H9 (cell line): ENCODE measurements at regions not wholly inside any gene's neighbourhood (a gene's known extent, or its start where the extent isn't known, plus 50 kb on each side); places are given as distances from the start of the nearest gene placed in this dataset.

Source experiments
- DNase-seq: peaks from one replicate; pipeline ENCODE4 v3.0.0-alpha.2; 2017
- H2AFZ ChIP-seq: one replicate; pipeline ENCODE4 v1.6.1; 2013; ENCODE audit warnings: mild to moderate bottlenecking, low read length, control low read depth, moderate library complexity
- H2AK5ac ChIP-seq: 2 replicates; pipeline ENCODE4 v1.6.1; 2013; ENCODE audit warnings: low read length, control low read depth, mixed read lengths; ENCODE audit not compliant: insufficient read length
- H2BK120ac ChIP-seq: one replicate; pipeline ENCODE4 v1.6.1; 2013; ENCODE audit warnings: low read depth, mild to moderate bottlenecking, low read length, control low read depth, inconsistent platforms; ENCODE audit not compliant: poor library complexity, severe bottlenecking
- H2BK12ac ChIP-seq: 2 replicates; pipeline ENCODE4 v1.6.1; 2013; ENCODE audit warnings: low read length, control low read depth, mixed read lengths, low read depth; ENCODE audit not compliant: insufficient read length
- H2BK15ac ChIP-seq: 2 replicates; pipeline ENCODE4 v1.6.1; 2013; ENCODE audit warnings: low read depth, low read length, control low read depth
- H2BK20ac ChIP-seq: one replicate; pipeline ENCODE4 v1.6.1; 2013; ENCODE audit warnings: low read depth, mild to moderate bottlenecking, low read length, control low read depth, inconsistent platforms; ENCODE audit not compliant: poor library complexity, severe bottlenecking
- H2BK5ac ChIP-seq: 2 replicates; pipeline ENCODE4 v1.6.1; 2013; ENCODE audit warnings: low read length, control low read depth, mixed read lengths; ENCODE audit not compliant: insufficient read length
- H3K14ac ChIP-seq: 2 replicates; pipeline ENCODE4 v1.6.1; 2013; ENCODE audit warnings: low read length, control low read depth; ENCODE audit not compliant: insufficient read depth
- H3K18ac ChIP-seq: 2 replicates; pipeline ENCODE4 v1.6.1; 2013; ENCODE audit warnings: low read depth, mild to moderate bottlenecking, mixed read lengths, low read length, control low read depth; ENCODE audit not compliant: insufficient read length
- H3K23ac ChIP-seq: 2 replicates; pipeline ENCODE4 v1.6.1; 2013; ENCODE audit warnings: low read length, control low read depth, mixed read lengths, low read depth; ENCODE audit not compliant: insufficient read length
- H3K23me2 ChIP-seq: 2 replicates; pipeline ENCODE4 v1.6.1; 2013; ENCODE audit warnings: low read depth, mild to moderate bottlenecking, mixed read lengths, low read length, control low read depth; ENCODE audit not compliant: insufficient read length, poor library complexity, severe bottlenecking
- H3K27ac ChIP-seq: 2 replicates; pipeline ENCODE4 v1.5.1; 2013; ENCODE audit warnings: low read length, control low read depth, mixed read lengths, low read depth; ENCODE audit not compliant: insufficient read length
- H3K27me3 ChIP-seq: 2 replicates; pipeline ENCODE4 v1.6.1; 2013; ENCODE audit warnings: low read length, control low read depth, inconsistent platforms; ENCODE audit not compliant: insufficient read depth
- H3K4ac ChIP-seq: 2 replicates; pipeline ENCODE4 v1.6.1; 2013; ENCODE audit warnings: low read depth, mild to moderate bottlenecking, control low read depth, inconsistent platforms, low read length, moderate library complexity
- H3K4me1 ChIP-seq: 2 replicates; pipeline ENCODE4 v1.6.1; 2013; ENCODE audit warnings: low read length, control low read depth, inconsistent platforms; ENCODE audit not compliant: insufficient read depth
- H3K4me2 ChIP-seq: 2 replicates; pipeline ENCODE4 v1.6.1; 2013; ENCODE audit warnings: low read length, control low read depth, mixed read lengths; ENCODE audit not compliant: insufficient read length, insufficient read depth
- H3K56ac ChIP-seq: 2 replicates; pipeline ENCODE4 v1.6.1; 2013; ENCODE audit warnings: low read depth, mild to moderate bottlenecking, mixed read lengths, low read length, control low read depth; ENCODE audit not compliant: insufficient read length
- H3K79me1 ChIP-seq: 2 replicates; pipeline ENCODE4 v1.6.1; 2013; ENCODE audit warnings: low read depth, mild to moderate bottlenecking, moderate library complexity, low read length, control low read depth, inconsistent platforms; ENCODE audit not compliant: insufficient read depth, poor library complexity, severe bottlenecking
- H3K79me2 ChIP-seq: 2 replicates; pipeline ENCODE4 v1.6.1; 2013; ENCODE audit warnings: low read length, control low read depth, inconsistent platforms; ENCODE audit not compliant: insufficient read depth
- H3K9ac ChIP-seq: 2 replicates; pipeline ENCODE4 v1.6.1; 2013; ENCODE audit warnings: low read length, control low read depth, mixed read lengths; ENCODE audit not compliant: insufficient read length; ENCODE audit errors: extremely low read depth
- H3K9me3 ChIP-seq: one replicate; pipeline ENCODE4 v1.6.1; 2013; ENCODE audit warnings: low read depth, low read length, inconsistent platforms; ENCODE audit not compliant: control insufficient read depth
- H3T11ph ChIP-seq: one replicate; pipeline ENCODE4 v1.6.1; 2013; ENCODE audit warnings: mild to moderate bottlenecking, low read length, control low read depth, inconsistent platforms
- H4K20me1 ChIP-seq: one replicate; pipeline ENCODE4 v1.6.1; 2013; ENCODE audit not compliant: control insufficient read depth, insufficient read length, insufficient read depth
- H4K5ac ChIP-seq: 2 replicates; pipeline ENCODE4 v1.6.1; 2013; ENCODE audit warnings: low read depth, mild to moderate bottlenecking, mixed read lengths, low read length, control low read depth; ENCODE audit not compliant: insufficient read length
- H4K8ac ChIP-seq: replicated peaks from 2 replicates; pipeline ENCODE4 v1.6.1; 2013; ENCODE audit warnings: low read length, control low read depth, mixed read lengths, low read depth; ENCODE audit not compliant: insufficient read length
- H4K91ac ChIP-seq: 2 replicates; pipeline ENCODE4 v1.6.1; 2013; ENCODE audit warnings: low read depth, mild to moderate bottlenecking, moderate library complexity, mixed read lengths, low read length, control low read depth; ENCODE audit not compliant: insufficient read length
- H3K27ac Mint-ChIP-seq, 3 experiments: 2 replicates in 2 of 3; 3 replicates in 1 of 3; pipeline ENCODE4 v1.8.0; 2020 to 2021; ENCODE audit warnings: mixed read lengths in 3 of 3, mild to moderate bottlenecking in 1 of 3, moderate library complexity in 1 of 3
- H3K27me3 Mint-ChIP-seq: 2 replicates; pipeline ENCODE4 v1.8.0; 2021; ENCODE audit warnings: low read depth, mild to moderate bottlenecking, moderate library complexity, mixed read lengths
- H3K36me3 Mint-ChIP-seq, 3 experiments: 2 replicates in 2 of 3; 3 replicates in 1 of 3; pipeline ENCODE4 v1.8.0; 2020 to 2021; ENCODE audit warnings: low read depth in 3 of 3, mixed read lengths in 3 of 3; ENCODE audit not compliant: insufficient read depth in 1 of 3
- H3K4me1 Mint-ChIP-seq, 2 experiments: 2 replicates each; pipeline ENCODE4 v1.8.0; 2020; ENCODE audit warnings: mixed read lengths in 2 of 2
- H3K4me3 Mint-ChIP-seq, 2 experiments: 2 replicates in 1 of 2; 3 replicates in 1 of 2; pipeline ENCODE4 v1.8.0; 2020 to 2021; ENCODE audit warnings: mild to moderate bottlenecking in 2 of 2, mixed read lengths in 2 of 2, moderate library complexity in 1 of 2
- H3K9me3 Mint-ChIP-seq, 2 experiments: 2 replicates in 1 of 2; 3 replicates in 1 of 2; pipeline ENCODE4 v1.8.0; 2020; ENCODE audit warnings: mild to moderate bottlenecking in 2 of 2, mixed read lengths in 2 of 2, moderate library complexity in 1 of 2
- WGBS: extraction: QIAGEN DNeasy Blood & Tissue Kit; methylation state at CpG from one replicate; pipeline ENCODE4 v1.1.7; 2013; ENCODE audit warnings: missing lambda C conversion rate, low lambda C conversion rate, mixed read lengths; ENCODE audit not compliant: insufficient read length; ENCODE audit errors: extremely low coverage; 5-methylcytosine and 5-hydroxymethylcytosine counted together
- TF ChIP-seq, protein P1 (sequence below): fragments of 200-600 bp; sonication (generic); conservative IDR thresholded peaks from 3 replicates; pipeline ENCODE4 v1.8.0; 2021; ENCODE audit warnings: antibody characterized with exemption, mild to moderate bottlenecking

GRCh38 chr3:178137206-178137605 lies 399.0 kb upstream of the KCNMB2 start:
- Histone ChIP-seq H3K56ac (no peak overlapping the region), H3K23ac (no peak overlapping the region), H3K27me3 (no peaks in the 10 kb centered on the region), H2AK5ac (no peak overlapping the region), H3K4ac (no peak overlapping the region), H3K18ac (no peak overlapping the region), H3K79me2 (no peaks in the 10 kb centered on the region), H2BK15ac (no peak overlapping the region), H2BK5ac (no peak overlapping the region), H3K23me2 (no peaks in the 10 kb centered on the region), H3K79me1 (no peaks in the 10 kb centered on the region), H2BK20ac (no peak overlapping the region), H2AFZ (no peak overlapping the region), H4K8ac (no peak overlapping the region), H3K4me1 (no peaks in the 10 kb centered on the region), H3K9ac (no peak overlapping the region), H4K5ac (no peak overlapping the region), H3K14ac (no peak overlapping the region; the same call in 1 of the 2 replicates), H3K27ac (no peak overlapping the region), H2BK120ac (no peak overlapping the region), H4K20me1 (no peaks in the 10 kb centered on the region), H2BK12ac (no peak overlapping the region), H3K9me3 (no peaks in the 10 kb centered on the region), H3T11ph (no peak overlapping the region), H3K4me2 (no peak overlapping the region), H4K91ac (no peak overlapping the region)
- Mint-ChIP-seq H3K27ac (0 out of 7 replicates have a peak overlapping the region, but pooled peaks of 1 of the 3 experiments have one; percentile 30), H3K27me3 (no peaks in the 10 kb centered on the region), H3K36me3 (no peaks in the 10 kb centered on the region; a peak in 2 of 7 replicates), H3K4me1 (no peaks in the 10 kb centered on the region), H3K4me3 (no peak overlapping the region), H3K9me3 (no peaks in the 10 kb centered on the region; a peak in 1 of 5 replicates)
- TF ChIP-seq, protein P1, sequence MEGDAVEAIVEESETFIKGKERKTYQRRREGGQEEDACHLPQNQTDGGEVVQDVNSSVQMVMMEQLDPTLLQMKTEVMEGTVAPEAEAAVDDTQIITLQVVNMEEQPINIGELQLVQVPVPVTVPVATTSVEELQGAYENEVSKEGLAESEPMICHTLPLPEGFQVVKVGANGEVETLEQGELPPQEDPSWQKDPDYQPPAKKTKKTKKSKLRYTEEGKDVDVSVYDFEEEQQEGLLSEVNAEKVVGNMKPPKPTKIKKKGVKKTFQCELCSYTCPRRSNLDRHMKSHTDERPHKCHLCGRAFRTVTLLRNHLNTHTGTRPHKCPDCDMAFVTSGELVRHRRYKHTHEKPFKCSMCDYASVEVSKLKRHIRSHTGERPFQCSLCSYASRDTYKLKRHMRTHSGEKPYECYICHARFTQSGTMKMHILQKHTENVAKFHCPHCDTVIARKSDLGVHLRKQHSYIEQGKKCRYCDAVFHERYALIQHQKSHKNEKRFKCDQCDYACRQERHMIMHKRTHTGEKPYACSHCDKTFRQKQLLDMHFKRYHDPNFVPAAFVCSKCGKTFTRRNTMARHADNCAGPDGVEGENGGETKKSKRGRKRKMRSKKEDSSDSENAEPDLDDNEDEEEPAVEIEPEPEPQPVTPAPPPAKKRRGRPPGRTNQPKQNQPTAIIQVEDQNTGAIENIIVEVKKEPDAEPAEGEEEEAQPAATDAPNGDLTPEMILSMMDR = no peak
- no peak for DNase-seq
- WGBS = no CpG with 5 or more reads among the region's 4 CpGs
